ENCODE measurements at regions not wholly inside any gene's neighbourhood (a gene's known extent, or its start where the extent isn't known, plus 50 kb on each side); places are given as distances from the start of the nearest gene placed in this dataset.

GRCh38 chr12:96101806-96102205 lies 66.4 kb upstream of the LTA4H start (continued):
- TF ChIP-seq JUND (IDR thresholded peaks at IDR 0.05; ENCODE audit: low read length): no peak
